ENCODE measurements at regions not wholly inside any gene's neighbourhood (a gene's known extent, or its start where the extent isn't known, plus 50 kb on each side); places are given as distances from the start of the nearest gene placed in this dataset.

DNA sequence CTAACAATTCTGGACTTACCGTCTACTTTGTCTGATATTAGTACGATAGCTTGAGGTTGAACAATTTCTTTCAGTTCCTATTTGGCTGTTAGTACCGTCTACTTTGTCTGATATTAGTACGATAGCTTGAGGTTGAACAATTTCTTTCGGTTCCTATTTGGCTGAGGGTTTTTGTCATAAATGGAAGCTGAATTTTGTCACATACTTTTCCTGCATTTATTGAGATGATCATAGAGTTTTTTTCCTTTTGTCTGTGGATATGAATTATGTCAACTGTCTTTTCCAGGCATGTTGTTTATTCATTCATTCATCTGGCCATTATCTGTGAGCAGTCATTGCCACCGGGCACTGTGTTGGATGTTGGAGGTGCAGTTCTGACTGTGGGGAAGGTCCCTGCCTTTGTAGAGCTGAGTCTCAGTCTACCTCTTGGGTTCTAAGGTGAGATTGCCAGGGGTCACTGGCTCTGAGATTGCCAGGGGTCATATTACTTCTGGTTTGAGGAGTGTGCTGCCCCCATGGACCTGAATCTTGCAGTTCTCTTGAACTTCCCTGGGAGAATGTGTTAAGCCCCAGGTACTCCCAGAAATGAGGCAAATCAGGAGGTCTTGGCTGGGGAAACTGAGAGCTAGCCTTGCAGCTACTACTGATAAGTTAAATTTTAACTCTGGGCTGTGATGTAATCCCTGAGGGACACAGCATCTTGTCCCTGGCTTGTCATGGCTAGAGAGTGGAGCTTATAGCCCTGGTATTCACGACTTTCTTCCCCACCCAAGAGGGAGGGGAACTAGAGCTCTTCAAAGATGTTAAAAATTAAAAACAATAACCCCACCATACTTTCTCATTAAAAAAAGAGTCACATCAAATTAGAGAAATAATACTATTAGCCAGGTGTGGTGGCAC lies 89.1 kb upstream of the MBOAT2 start:
- Histone ChIP-seq H3K4me3 (no peak overlapping the region), H3K27me3 (ENCODE audit: low read depth) (no peaks in the 10 kb centered on the region), H3K36me3 (replicated peaks) (no peaks in the 10 kb centered on the region), H3K9me3 (no peaks in the 10 kb centered on the region), H3K4me1 (peaks cover under 1% of the 10 kb centered on the region)
- in situ Hi-C loops (cut with MboI; ENCODE audit: low sequenced_read_pairs): no loop called here
- DNase-seq (ENCODE audit: low spot score in 2 of 2): no peak

DNA sequence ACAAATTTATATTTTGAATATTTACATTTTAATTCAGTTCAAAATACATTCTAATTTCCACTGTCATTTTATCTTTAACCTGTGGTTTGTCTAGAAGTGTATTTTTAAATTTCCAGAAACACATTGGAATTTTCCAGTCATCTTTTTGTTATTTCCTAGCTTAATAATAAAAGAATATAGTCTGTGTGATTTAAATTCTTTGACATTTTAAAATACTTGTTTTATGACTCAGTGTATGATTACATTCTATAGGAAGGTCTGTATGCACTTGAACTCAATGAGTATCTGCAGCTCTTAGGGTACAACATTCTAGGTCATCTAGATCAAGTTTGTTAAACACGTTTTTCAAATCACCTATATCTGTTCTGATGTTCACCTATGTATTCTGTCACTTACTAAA lies 88.3 kb upstream of the MBOAT2 start:
- in situ Hi-C loops (cut with MboI; ENCODE audit: low sequenced_read_pairs): no loop called here
- peaks cover 9% of the 10 kb centered on the region for H3K4me1 ChIP-seq
- no peaks in the 10 kb centered on the region for H3K27me3 ChIP-seq (ENCODE audit: low read depth)
- no peak for DNase-seq (ENCODE audit: low spot score in 2 of 2)
- H3K9me3 ChIP-seq: no peaks in the 10 kb centered on the region
- H3K4me3 ChIP-seq: no peak overlapping the region
- H3K36me3 ChIP-seq (replicated peaks): no peaks in the 10 kb centered on the region

DNA sequence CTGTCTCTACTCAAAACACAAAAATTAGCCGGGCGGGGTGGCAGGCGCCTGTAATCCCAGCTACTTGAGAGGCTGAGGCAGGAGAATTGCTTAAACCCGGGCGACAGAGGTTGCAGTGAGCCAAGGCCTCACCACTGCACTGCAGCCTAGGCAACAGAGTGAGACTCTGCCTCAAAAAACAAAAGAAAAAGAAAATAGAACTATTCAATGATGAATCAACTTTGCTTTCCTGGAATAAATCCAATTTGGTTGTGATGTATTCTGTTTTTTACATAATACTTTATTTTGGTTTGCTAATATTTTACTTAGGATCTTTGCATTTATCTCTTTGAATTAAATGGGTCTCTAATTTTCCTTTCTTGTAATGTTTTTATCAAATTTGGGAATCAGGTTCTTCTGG lies 86.3 kb upstream of the MBOAT2 start:
- in situ Hi-C loops (cut with MboI; ENCODE audit: low sequenced_read_pairs): no loop called here

DNA sequence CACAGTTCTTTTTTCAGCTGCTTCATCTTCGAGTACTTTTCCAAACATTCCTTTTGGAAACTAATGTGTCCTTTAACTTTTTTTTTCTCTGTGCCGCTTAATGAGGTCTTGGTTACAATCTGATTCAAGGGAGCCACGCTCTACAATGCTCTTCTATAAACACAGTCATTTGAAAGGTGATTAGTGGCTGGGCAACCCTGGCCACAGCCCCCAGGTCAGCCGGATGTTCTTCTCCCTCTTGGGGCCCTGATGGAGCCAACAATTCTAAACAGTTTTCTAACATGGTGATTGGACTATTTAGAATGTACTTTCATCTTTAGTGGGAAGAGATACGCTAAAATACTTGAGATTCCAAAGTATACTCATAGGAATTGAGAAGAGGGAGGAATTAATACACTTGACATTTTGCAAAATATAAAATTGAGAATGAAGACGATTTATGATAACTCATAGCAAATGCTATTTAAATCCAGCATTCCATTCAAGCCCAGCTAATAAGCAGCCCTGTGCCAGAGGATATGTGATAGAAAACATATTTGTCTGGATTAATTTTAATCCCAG lies 83.7 kb upstream of the MBOAT2 start:
- Histone ChIP-seq H3K27me3 (ENCODE audit: low read depth) (no peaks in the 10 kb centered on the region), H3K4me1 (peaks cover 12% of the 10 kb centered on the region), H3K4me3 (no peak overlapping the region), H3K9me3 (no peaks in the 10 kb centered on the region), H3K36me3 (replicated peaks) (no peaks in the 10 kb centered on the region)
- in situ Hi-C loops (cut with MboI; ENCODE audit: low sequenced_read_pairs): no loop called here
- peak in 1 of 2 experiments; percentile 32 for DNase-seq (ENCODE audit: low spot score in 2 of 2)

More for the DNA sequence above, 86.3 kb upstream of the MBOAT2 start:
- H3K4me1 ChIP-seq: peaks cover 12% of the 10 kb centered on the region
- H3K27me3 ChIP-seq (ENCODE audit: low read depth): no peaks in the 10 kb centered on the region
- H3K9me3 ChIP-seq: no peaks in the 10 kb centered on the region
- DNase-seq (ENCODE audit: low spot score in 2 of 2): no peak
- no peak overlapping the region for H3K4me3 ChIP-seq
- no peaks in the 10 kb centered on the region for H3K36me3 ChIP-seq (replicated peaks)

DNA sequence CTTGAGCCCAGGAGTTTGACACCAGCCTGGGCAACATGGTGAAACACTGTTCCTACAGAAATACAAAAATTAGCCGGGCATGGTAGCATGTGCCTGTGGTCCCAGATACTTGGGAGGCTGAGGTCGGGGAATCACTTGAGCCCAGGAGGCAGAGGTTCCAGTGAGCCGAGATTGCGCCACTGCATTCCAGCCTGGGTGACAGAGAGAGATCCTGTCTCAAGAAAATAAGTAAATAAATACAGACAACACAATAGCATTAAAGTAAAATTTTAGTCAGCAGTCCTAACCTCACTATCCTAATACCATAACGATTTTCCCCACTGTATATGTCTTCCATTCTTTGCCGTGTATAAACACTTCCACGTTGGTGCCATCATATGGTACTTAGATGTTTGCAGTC lies 83.0 kb upstream of the MBOAT2 start:
- H3K27me3 ChIP-seq (ENCODE audit: low read depth): no peaks in the 10 kb centered on the region
- no peak overlapping the region for H3K4me3 ChIP-seq
- DNase-seq (ENCODE audit: low spot score in 2 of 2): no peak
- in situ Hi-C loops (cut with MboI; ENCODE audit: low sequenced_read_pairs): no loop called here
- no peaks in the 10 kb centered on the region for H3K9me3 ChIP-seq
- no peaks in the 10 kb centered on the region for H3K36me3 ChIP-seq (replicated peaks)
- peaks cover 12% of the 10 kb centered on the region for H3K4me1 ChIP-seq

DNA sequence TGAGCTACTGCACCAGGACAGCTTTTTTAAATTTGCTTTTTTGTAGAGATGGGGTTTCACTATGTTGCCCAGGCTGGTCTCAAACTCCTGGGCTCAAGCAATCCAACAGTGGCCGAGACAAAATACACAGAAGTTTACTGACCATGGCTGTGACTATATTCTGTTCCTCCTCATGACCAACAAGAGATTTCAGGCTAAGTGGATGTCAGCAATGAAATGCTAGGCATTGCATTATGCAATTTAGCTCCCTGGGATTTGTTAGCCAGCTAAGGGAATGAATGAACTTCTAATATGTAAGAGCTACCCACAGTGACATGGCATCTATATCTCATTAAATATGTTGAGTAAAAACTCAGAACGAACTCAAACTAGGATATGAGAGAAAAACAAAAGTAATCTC lies 81.9 kb upstream of the MBOAT2 start:
- no peaks in the 10 kb centered on the region for H3K36me3 ChIP-seq (replicated peaks)
- peaks cover 12% of the 10 kb centered on the region for H3K4me1 ChIP-seq
- no peak for DNase-seq (ENCODE audit: low spot score in 2 of 2)
- H3K4me3 ChIP-seq: no peak overlapping the region
- no peaks in the 10 kb centered on the region; the same call in 1 of the 2 replicates for H3K9me3 ChIP-seq
- no peaks in the 10 kb centered on the region for H3K27me3 ChIP-seq (ENCODE audit: low read depth)
- in situ Hi-C loops (cut with MboI; ENCODE audit: low sequenced_read_pairs): no loop called here

DNA sequence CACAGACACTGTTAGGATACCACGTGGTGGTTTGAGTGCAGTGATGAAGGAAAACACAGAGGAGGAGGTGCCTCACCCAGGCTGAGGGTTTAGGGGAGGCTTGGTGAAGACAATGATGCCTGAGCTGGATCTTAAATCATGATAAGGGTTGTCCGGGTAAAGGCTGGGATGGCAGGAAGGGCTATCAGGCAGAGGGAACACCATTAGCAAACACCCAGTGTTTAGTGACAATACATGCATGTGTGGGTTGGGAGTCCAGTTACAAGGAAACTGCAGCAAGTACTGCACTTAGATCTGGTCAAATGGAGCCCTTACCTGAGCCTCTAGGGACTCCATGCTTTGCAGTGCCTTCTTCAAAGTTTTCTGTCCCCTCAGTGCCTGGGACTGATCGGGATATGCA lies 79.8 kb upstream of the MBOAT2 start:
- Histone ChIP-seq H3K36me3 (replicated peaks) (no peaks in the 10 kb centered on the region), H3K4me3 (no peak overlapping the region), H3K9me3 (no peaks in the 10 kb centered on the region; the same call in 1 of the 2 replicates), H3K27me3 (ENCODE audit: low read depth) (no peaks in the 10 kb centered on the region), H3K4me1 (peaks cover 12% of the 10 kb centered on the region)
- in situ Hi-C loops (cut with MboI; ENCODE audit: low sequenced_read_pairs): no loop called here
- no peak for DNase-seq (ENCODE audit: low spot score in 2 of 2)

DNA sequence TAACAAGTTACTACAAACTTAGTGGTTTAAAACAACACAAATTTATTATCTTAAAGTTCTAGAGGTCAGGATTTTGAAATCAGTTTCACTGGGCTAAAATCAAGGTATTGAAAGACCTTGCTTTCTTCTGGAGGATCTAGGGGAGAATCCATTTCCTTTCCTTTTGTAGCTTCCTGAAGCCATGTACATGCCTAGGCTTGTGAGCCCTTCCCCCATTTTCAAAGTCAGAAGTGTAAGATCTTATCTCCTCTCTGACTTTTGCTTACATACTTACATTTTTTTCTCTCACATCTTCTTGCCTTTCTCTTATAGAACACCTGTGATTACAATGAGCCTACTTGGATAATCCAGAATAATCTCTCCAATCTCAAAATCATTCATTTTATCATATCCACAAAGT lies 78.7 kb upstream of the MBOAT2 start:
- no peak for DNase-seq (ENCODE audit: low spot score in 2 of 2)
- H3K27me3 ChIP-seq (ENCODE audit: low read depth): no peaks in the 10 kb centered on the region
- no peaks in the 10 kb centered on the region for H3K36me3 ChIP-seq (replicated peaks)
- H3K4me1 ChIP-seq: peaks cover 7% of the 10 kb centered on the region
- in situ Hi-C loops (cut with MboI; ENCODE audit: low sequenced_read_pairs): no loop called here
- H3K9me3 ChIP-seq: no peaks in the 10 kb centered on the region; the same call in 1 of the 2 replicates
- H3K4me3 ChIP-seq: no peak overlapping the region

DNA sequence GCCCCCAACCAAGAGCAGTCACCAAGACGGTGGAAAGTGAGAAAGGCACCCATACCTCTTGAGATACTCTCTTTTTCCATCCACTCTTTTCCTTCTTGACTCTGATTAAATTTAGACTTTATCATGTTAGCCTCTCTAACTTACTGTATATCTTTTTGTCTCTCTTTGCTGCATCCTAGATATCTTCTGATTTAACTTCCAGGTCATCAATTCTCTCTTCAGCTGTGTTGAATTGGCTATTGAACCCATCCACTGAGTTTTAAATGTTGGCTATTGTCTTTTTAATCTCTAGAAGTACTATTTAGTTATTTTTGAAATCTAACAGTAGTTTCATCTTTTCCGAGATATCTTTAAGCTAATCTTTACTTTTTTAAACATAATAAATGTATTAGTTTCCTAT lies 78.3 kb upstream of the MBOAT2 start:
- in situ Hi-C loops (cut with MboI; ENCODE audit: low sequenced_read_pairs): no loop called here
- no peaks in the 10 kb centered on the region for H3K36me3 ChIP-seq (replicated peaks)
- peaks cover 3% of the 10 kb centered on the region for H3K4me1 ChIP-seq
- no peaks in the 10 kb centered on the region for H3K27me3 ChIP-seq (ENCODE audit: low read depth)
- H3K4me3 ChIP-seq: no peak overlapping the region
- no peak for DNase-seq (ENCODE audit: low spot score in 2 of 2)
- no peaks in the 10 kb centered on the region; the same call in 1 of the 2 replicates for H3K9me3 ChIP-seq

DNA sequence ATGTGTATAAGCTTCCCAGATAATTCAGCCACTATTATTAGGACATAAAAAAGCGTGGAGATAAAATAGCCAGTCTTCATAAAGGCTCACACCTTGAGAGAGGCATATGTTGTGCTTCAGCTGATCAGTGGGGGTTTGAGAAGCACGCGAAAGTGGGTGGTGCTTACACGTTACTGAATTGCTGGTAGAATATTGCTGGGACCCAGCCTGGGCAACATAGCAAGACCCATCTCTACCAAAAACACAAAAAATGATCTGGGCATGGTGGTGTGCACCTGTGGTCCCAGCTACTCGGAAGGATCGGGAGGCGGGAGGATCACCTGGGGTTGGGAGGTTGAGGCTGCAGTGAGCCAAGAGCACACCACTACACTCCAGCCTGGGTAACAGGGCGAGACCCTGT lies 74.9 kb upstream of the MBOAT2 start:
- H3K27me3 ChIP-seq (ENCODE audit: low read depth): no peaks in the 10 kb centered on the region
- no peaks in the 10 kb centered on the region for H3K4me1 ChIP-seq
- no peaks in the 10 kb centered on the region; the same call in 1 of the 2 replicates for H3K9me3 ChIP-seq
- H3K36me3 ChIP-seq (replicated peaks): no peaks in the 10 kb centered on the region
- no peak for DNase-seq (ENCODE audit: low spot score in 2 of 2)
- H3K4me3 ChIP-seq: no peak overlapping the region
- in situ Hi-C loops (cut with MboI; ENCODE audit: low sequenced_read_pairs): no loop called here

DNA sequence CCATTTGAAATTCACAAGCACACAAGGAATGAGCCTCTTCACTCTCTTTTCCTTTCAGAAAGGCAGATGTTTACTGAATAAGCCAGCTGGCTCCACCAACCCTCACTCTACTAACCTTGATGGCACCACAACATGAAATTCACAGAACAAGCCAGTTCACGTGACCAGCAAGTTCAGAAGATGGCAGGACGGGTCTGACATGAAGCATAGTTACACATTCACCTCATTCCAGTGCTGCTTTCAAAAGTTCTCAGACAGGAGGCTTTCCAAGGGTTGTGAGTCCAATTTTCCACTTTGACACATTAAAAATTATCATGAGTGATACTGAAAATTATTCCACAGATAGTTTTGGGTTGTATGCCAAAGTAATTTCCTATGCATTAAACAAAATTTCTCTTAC lies 74.2 kb upstream of the MBOAT2 start:
- H3K9me3 ChIP-seq: no peaks in the 10 kb centered on the region; the same call in 1 of the 2 replicates
- in situ Hi-C loops (cut with MboI; ENCODE audit: low sequenced_read_pairs): no loop called here
- no peaks in the 10 kb centered on the region for H3K4me1 ChIP-seq
- H3K36me3 ChIP-seq (replicated peaks): no peaks in the 10 kb centered on the region
- no peaks in the 10 kb centered on the region for H3K27me3 ChIP-seq (ENCODE audit: low read depth)
- H3K4me3 ChIP-seq: no peak overlapping the region
- no peak for DNase-seq (ENCODE audit: low spot score in 2 of 2)

DNA sequence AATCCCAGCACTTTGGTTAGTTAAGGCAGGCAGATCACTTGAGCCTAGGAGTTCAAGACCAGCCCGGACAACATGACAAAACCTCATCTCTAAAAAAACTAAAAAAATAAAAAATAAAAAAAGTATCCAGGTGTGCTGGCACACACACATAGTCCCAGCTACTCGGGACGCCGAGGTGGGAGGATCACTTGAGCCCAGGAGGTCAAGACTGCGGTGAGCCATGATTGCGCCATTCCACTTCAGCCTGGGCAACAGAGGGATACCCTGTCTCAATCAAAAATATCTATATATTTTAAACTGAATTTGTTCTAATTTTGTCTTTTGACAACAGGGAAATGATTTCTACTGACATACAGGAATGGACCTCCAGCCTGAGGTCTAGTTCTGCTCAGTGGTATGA lies 73.3 kb upstream of the MBOAT2 start:
- DNase-seq (ENCODE audit: low spot score in 2 of 2): no peak
- in situ Hi-C loops (cut with MboI; ENCODE audit: low sequenced_read_pairs): no loop called here
- no peaks in the 10 kb centered on the region for H3K27me3 ChIP-seq (ENCODE audit: low read depth)

DNA sequence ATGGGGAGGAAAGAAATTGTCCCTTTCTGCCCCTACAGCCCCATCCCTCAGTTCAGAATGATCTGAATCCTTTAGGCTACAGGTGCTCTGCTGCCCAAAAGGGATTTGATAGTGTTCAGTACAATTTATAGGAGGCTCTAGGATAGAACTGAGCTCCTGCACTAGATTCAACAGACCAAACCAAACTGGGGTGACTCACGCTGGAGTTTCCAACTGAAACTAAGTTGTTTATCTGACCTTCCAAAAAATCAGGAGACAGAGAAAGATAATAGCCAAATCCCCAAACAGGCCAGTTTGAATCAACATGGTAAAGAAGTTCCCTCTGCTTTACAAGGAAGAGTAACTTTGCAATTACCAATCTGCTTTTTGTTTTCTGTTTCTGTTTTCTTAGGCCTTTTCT lies 72.7 kb upstream of the MBOAT2 start:
- in situ Hi-C loops (cut with MboI; ENCODE audit: low sequenced_read_pairs): no loop called here

More for the DNA sequence above, 73.3 kb upstream of the MBOAT2 start:
- Histone ChIP-seq H3K4me3 (no peak overlapping the region), H3K9me3 (no peaks in the 10 kb centered on the region; the same call in 1 of the 2 replicates), H3K4me1 (no peaks in the 10 kb centered on the region), H3K36me3 (replicated peaks) (no peaks in the 10 kb centered on the region)

DNA sequence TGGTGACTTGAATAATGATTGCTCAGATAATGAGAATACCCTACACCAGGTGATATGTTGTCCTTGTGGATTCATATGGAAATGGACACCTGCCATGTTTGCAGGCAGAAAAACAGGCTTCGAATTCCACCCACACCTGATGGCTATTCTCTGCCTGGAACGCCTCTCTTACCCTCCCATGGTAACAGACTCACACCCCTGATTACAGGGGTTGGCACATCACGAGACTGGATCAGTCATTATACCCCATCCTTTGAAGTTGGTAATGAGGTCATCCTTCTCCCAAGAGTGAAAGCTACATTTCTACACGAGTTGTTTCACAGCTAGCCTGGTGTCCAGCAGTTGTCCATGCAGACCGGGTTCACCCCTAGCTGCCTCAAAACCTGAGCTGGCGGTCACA lies 71.4 kb upstream of the MBOAT2 start:
- no peaks in the 10 kb centered on the region for H3K36me3 ChIP-seq (replicated peaks)
- no peaks in the 10 kb centered on the region for H3K4me1 ChIP-seq
- DNase-seq (ENCODE audit: low spot score in 2 of 2): no peak
- no peaks in the 10 kb centered on the region for H3K9me3 ChIP-seq
- in situ Hi-C loops (cut with MboI; ENCODE audit: low sequenced_read_pairs): no loop called here
- no peak overlapping the region for H3K4me3 ChIP-seq
- no peaks in the 10 kb centered on the region for H3K27me3 ChIP-seq (ENCODE audit: low read depth)

More for the DNA sequence above, 72.7 kb upstream of the MBOAT2 start:
- H3K9me3 ChIP-seq: no peaks in the 10 kb centered on the region; the same call in 1 of the 2 replicates
- no peak overlapping the region for H3K4me3 ChIP-seq
- DNase-seq (ENCODE audit: low spot score in 2 of 2): no peak
- H3K36me3 ChIP-seq (replicated peaks): no peaks in the 10 kb centered on the region
- H3K4me1 ChIP-seq: no peaks in the 10 kb centered on the region
- no peaks in the 10 kb centered on the region for H3K27me3 ChIP-seq (ENCODE audit: low read depth)
